Sigmoid colon (tissue), 3 donors: ENCODE measurements at regions not wholly inside any gene's neighbourhood (a gene's known extent, or its start where the extent isn't known, plus 50 kb on each side); places are given as distances from the start of the nearest gene placed in this dataset.
"Not testable (repeated sequence)": the region's sequence is repeated elsewhere in the genome, so short reads cannot be mapped to it uniquely, and the experiment has no call there.

Experiments used
- CTCF ChIP-seq, 4 experiments: fragments of 450-650 bp in 3 of 4; fragments of 200-600 bp in 1 of 4; IDR thresholded peaks; one replicate each; pipeline ENCODE4 v1.5.1; 2016 to 2019; ENCODE audit warnings: antibody characterized with exemption in 4 of 4, mild to moderate bottlenecking in 3 of 4, moderate library complexity in 2 of 4
- POLR2A ChIP-seq, 2 donors: fragments of 450-650 bp; IDR thresholded peaks; one replicate each; pipeline ENCODE4 v1.6.1; 2016; ENCODE audit warnings: antibody characterized with exemption in 2 of 2, mild to moderate bottlenecking in 2 of 2, moderate library complexity in 2 of 2

GRCh38 chr15:20767943-20768342 lies 98.2 kb downstream of the POTEB2 start:
- not testable (repeated sequence) for TF ChIP-seq CTCF, POLR2A (IDR thresholded peaks at IDR 0.05)
